ENCODE measurements at regions not wholly inside any gene's neighbourhood (a gene's known extent, or its start where the extent isn't known, plus 50 kb on each side); places are given as distances from the start of the nearest gene placed in this dataset.

DNA sequence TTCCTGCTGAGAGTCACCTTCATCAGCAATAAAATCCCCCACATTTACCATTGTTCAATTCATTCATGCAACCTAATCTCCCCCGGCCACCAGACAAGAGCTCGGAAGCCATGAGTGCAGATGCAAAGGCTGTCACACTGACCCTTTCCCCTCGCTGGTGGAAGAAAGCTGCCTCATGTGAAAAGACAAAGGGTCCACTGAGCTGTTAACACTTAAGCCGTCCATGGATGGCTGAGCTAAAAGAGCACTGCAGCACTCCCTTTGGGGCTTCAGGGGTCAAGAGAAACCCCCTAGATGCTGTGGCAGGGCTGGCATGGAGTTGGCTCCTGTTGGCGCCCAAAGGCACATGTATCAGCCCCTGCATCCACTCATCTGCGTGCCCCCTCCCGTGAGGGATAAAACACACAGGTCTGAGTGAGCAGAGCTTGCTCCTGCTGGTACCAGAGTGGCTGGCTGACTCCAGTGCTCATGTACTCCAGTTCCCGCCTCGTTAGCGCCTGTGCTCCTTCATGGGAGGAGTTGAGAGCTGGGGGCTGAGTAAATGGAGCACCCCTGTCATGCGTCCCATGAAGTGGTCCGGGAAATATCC, 216.5 kb downstream of the PDHA2 start:
- TF ChIP-seq POLR2A (IDR thresholded peaks at IDR 0.05), result no peak
- TF ChIP-seq, protein P1, sequence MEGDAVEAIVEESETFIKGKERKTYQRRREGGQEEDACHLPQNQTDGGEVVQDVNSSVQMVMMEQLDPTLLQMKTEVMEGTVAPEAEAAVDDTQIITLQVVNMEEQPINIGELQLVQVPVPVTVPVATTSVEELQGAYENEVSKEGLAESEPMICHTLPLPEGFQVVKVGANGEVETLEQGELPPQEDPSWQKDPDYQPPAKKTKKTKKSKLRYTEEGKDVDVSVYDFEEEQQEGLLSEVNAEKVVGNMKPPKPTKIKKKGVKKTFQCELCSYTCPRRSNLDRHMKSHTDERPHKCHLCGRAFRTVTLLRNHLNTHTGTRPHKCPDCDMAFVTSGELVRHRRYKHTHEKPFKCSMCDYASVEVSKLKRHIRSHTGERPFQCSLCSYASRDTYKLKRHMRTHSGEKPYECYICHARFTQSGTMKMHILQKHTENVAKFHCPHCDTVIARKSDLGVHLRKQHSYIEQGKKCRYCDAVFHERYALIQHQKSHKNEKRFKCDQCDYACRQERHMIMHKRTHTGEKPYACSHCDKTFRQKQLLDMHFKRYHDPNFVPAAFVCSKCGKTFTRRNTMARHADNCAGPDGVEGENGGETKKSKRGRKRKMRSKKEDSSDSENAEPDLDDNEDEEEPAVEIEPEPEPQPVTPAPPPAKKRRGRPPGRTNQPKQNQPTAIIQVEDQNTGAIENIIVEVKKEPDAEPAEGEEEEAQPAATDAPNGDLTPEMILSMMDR (IDR thresholded peaks at IDR 0.05 in 4 of 5, conservative IDR thresholded peaks at IDR 0.05 in 1 of 5), result no peak
- H3K27ac ChIP-seq, result no peak overlapping the region
- intact Hi-C loops (cut with DNase I; ENCODE audit: low total_unique reads), result no loop called here
- H3K36me3 ChIP-seq, result no peaks in the 10 kb centered on the region
- H3K27me3 ChIP-seq, result no peaks in the 10 kb centered on the region
- DNase-seq (no peak), ATAC-seq (no peak)
- no peaks in the 10 kb centered on the region for H3K9me3 ChIP-seq
- in situ Hi-C loops (cut with MboI; ENCODE audit: low sequenced_read_pairs in 4 of 4), result no loop called here
- no peak overlapping the region for H3K4me3 ChIP-seq
- H3K4me1 ChIP-seq, result no peaks in the 10 kb centered on the region

DNA sequence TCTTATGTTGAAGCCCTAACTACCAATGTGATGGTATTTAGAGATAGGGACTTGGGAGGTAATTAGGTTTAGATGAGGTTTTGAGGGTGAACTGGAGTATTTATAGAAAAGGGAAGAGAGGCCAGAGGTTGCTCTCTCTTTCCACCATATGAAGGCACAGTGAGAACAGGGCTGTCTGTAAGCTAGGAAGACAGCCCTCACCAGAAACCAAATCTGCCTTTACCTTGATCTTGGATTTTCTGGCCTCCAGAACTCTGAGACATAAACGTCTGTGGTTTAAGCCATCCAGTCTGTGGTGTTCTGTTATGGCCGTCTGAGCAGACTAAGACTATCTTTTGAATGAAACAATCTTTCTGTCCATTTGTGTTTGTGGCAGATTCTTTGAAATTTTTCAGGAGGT, 223.7 kb downstream of the PDHA2 start:
- in situ Hi-C loops (cut with MboI; ENCODE audit: low sequenced_read_pairs in 4 of 4), result no loop called here
- H3K27ac ChIP-seq, result no peak overlapping the region
- no peaks in the 10 kb centered on the region for H3K27me3 ChIP-seq
- intact Hi-C loops (cut with DNase I; ENCODE audit: low total_unique reads), result no loop called here
- no peaks in the 10 kb centered on the region for H3K36me3 ChIP-seq
- H3K4me1 ChIP-seq, result no peaks in the 10 kb centered on the region
- no peaks in the 10 kb centered on the region for H3K9me3 ChIP-seq
- DNase-seq (no peak), ATAC-seq (no peak)
- no peak for TF ChIP-seq POLR2A (IDR thresholded peaks at IDR 0.05)
- TF ChIP-seq, protein P1 (IDR thresholded peaks at IDR 0.05 in 4 of 5, conservative IDR thresholded peaks at IDR 0.05 in 1 of 5), result no peak
- H3K4me3 ChIP-seq, result no peak overlapping the region

DNA sequence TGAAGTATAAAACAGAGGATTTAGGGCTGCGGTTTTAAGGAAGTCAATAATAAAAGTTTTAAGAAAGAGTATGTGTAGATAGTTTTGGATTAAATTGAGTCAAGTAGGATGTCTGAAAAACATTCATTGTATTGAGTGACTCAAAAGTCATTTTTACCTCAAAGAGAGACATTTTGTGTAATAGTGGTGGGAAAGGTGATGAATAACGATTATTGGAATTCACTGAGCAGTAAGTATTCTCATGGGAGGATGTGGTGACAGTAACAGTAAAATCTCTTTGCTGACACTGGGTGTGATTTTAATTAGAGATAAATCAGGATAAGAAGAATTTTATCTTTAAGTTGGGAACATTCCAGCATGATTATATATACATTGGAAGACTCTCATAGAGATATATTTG, 233.6 kb downstream of the PDHA2 start:
- ATAC-seq (no peak), DNase-seq (no peak)
- intact Hi-C loops (cut with DNase I; ENCODE audit: low total_unique reads) (no loop called here), in situ Hi-C loops (cut with MboI; ENCODE audit: low sequenced_read_pairs in 4 of 4) (no loop called here)
- no peak for TF ChIP-seq POLR2A (IDR thresholded peaks at IDR 0.05)
- TF ChIP-seq, protein P1 (IDR thresholded peaks at IDR 0.05 in 4 of 5, conservative IDR thresholded peaks at IDR 0.05 in 1 of 5), result no peak
- H3K9me3 ChIP-seq, result no peaks in the 10 kb centered on the region
- H3K27ac ChIP-seq, result no peak overlapping the region
- H3K4me1 ChIP-seq, result no peaks in the 10 kb centered on the region
- H3K36me3 ChIP-seq, result no peaks in the 10 kb centered on the region
- H3K27me3 ChIP-seq, result no peaks in the 10 kb centered on the region
- no peak overlapping the region for H3K4me3 ChIP-seq

DNA sequence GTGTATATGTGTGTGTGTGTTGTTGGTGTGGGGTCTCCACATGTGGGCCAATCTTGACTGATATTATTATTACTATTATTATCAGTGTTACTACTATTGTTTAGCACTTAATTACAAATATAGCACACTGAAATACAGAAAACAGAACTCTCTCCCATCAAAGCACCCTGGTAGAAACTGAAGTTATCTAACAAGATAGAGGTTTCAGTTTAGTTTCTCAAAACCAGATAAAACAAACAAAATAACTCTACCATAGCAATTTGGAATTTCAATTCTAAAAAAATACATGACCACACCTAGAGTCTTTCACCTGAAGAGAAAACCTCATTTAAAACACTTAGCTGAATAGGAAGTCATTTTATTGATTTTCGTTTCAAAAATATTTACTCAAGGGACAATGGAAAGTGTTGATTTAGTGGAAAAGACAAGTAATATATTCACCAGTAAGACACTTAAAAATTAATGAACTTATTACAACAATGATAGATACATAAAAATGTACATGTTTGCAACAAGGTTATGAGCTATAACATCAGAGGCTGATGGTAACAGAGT, 252.3 kb downstream of the PDHA2 start:
- H3K27me3 ChIP-seq, result no peaks in the 10 kb centered on the region
- in situ Hi-C loops (cut with MboI; ENCODE audit: low sequenced_read_pairs in 4 of 4) (no loop called here), intact Hi-C loops (cut with DNase I; ENCODE audit: low total_unique reads) (no loop called here)
- H3K9me3 ChIP-seq, result no peaks in the 10 kb centered on the region
- H3K27ac ChIP-seq, result no peak overlapping the region
- ATAC-seq (no peak), DNase-seq (no peak)
- TF ChIP-seq, protein P1 (IDR thresholded peaks at IDR 0.05 in 4 of 5, conservative IDR thresholded peaks at IDR 0.05 in 1 of 5), result no peak
- no peak for TF ChIP-seq POLR2A (IDR thresholded peaks at IDR 0.05)
- no peaks in the 10 kb centered on the region for H3K4me1 ChIP-seq
- H3K36me3 ChIP-seq, result no peaks in the 10 kb centered on the region
- no peak overlapping the region for H3K4me3 ChIP-seq

DNA sequence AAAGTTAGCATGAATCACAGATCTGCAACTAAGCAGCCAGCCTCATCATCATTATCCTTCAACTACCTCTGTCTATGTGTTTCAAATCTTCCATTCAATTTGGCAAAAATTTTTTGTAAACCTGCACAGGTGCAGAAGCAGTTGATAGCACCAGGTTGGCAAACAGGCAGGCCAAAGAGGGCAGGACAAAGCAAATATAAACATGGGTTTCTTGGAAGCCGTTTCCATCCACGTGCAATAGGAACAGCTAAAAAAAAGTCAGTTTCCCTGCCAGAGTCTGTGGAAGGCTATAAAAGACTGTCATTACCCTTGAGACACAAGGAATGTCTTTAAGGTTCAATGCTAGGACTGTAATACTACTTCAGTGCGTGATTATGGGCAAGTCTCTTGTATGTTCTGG, 253.2 kb downstream of the PDHA2 start:
- Histone ChIP-seq H3K4me1 (no peaks in the 10 kb centered on the region), H3K9me3 (no peaks in the 10 kb centered on the region), H3K36me3 (no peaks in the 10 kb centered on the region), H3K27ac (no peak overlapping the region), H3K27me3 (no peaks in the 10 kb centered on the region), H3K4me3 (no peak overlapping the region)
- no peak for ATAC-seq
- TF ChIP-seq, protein P1 (IDR thresholded peaks at IDR 0.05 in 4 of 5, conservative IDR thresholded peaks at IDR 0.05 in 1 of 5), result no peak
- TF ChIP-seq POLR2A (IDR thresholded peaks at IDR 0.05), result no peak
- intact Hi-C loops (cut with DNase I; ENCODE audit: low total_unique reads) (no loop called here), in situ Hi-C loops (cut with MboI; ENCODE audit: low sequenced_read_pairs in 4 of 4) (no loop called here)
- DNase-seq, result no peak
